Heart right ventricle (tissue), 16 donors: ENCODE measurements at regions not wholly inside any gene's neighbourhood (a gene's known extent, or its start where the extent isn't known, plus 50 kb on each side); places are given as distances from the start of the nearest gene placed in this dataset.
A peak's percentile ranks its signal among the peaks of the same experiment; 100 is the strongest.

ENCODE experiments used
- ATAC-seq, 8 donors: fragments of 200-7000 bp; cut with Tn5 transposase; one replicate each; pipeline ENCODE4 v1.9.1; 2020; ENCODE audit warnings: mild to moderate bottlenecking in 8 of 8, moderate library complexity in 8 of 8, moderate number of reproducible peaks in 1 of 8
- DNase-seq, 2 donors: peaks; one replicate each; pipeline ENCODE4 v3.0.0-alpha.2; 2020
- H3K27ac ChIP-seq, 10 donors: fragments of 200-600 bp; sonication (generic) in 2 of 10; one replicate each; pipeline versions ENCODE4 v1.5.0 to v1.8.0; 2020 to 2022; ENCODE audit warnings: mild to moderate bottlenecking in 3 of 10
- H3K27me3 ChIP-seq, 7 donors: fragments of 200-600 bp; one replicate each; pipeline ENCODE4 v1.8.0; 2021 to 2022; ENCODE audit warnings: mild to moderate bottlenecking in 2 of 7
- H3K36me3 ChIP-seq, 9 donors: fragments of 200-600 bp; sonication (generic) in 1 of 9; one replicate each; pipeline versions ENCODE4 v1.5.0 to v1.8.0; 2020 to 2022; ENCODE audit warnings: mild to moderate bottlenecking in 2 of 9
- H3K4me1 ChIP-seq, 9 donors: fragments of 200-600 bp; sonication (generic) in 1 of 9; one replicate each; pipeline versions ENCODE4 v1.5.0 to v1.8.0; 2020 to 2022; ENCODE audit warnings: mild to moderate bottlenecking in 4 of 9
- H3K4me3 ChIP-seq, 10 donors: fragments of 200-600 bp; sonication (generic) in 2 of 10; one replicate each; pipeline versions ENCODE4 v1.5.0 to v1.8.0; 2020 to 2022; ENCODE audit warnings: mild to moderate bottlenecking in 7 of 10, moderate library complexity in 2 of 10
- H3K9me3 ChIP-seq, 11 donors: fragments of 200-600 bp in 10 of 11; sonication (generic) in 2 of 11; one replicate each; pipeline versions ENCODE4 v1.5.0 to v1.8.0; 2013 to 2022; ENCODE audit warnings: mild to moderate bottlenecking in 2 of 11, control low read depth in 1 of 11, moderate library complexity in 1 of 11
- CTCF ChIP-seq, 9 donors: fragments of 200-600 bp; sonication (generic) in 2 of 9; IDR thresholded peaks; one replicate each; pipeline versions ENCODE4 v1.5.0 to v1.8.0; 2021 to 2022; ENCODE audit warnings: antibody characterized with exemption in 9 of 9, mild to moderate bottlenecking in 5 of 9, moderate library complexity in 1 of 9
- WGBS, 2 donors: extraction: QIAGEN DNeasy Blood & Tissue Kit; methylation state at CpG; one replicate each; pipeline ENCODE4 v1.1.7; 2013; ENCODE audit warnings: inconsistent platforms in 1 of 2; 5-methylcytosine and 5-hydroxymethylcytosine counted together
- intact Hi-C, 10 donors: fragments of 100-400 bp; cut with DNase I; formaldehyde crosslinking; loops; one replicate each; pipeline versions ENCODE4 v1.11.1 to v1.14.2; 2022
- donor health status: Arrhythmogenic right ventricular cardiomyopathy.
- donor health status: ischemic (EF 13 %, LVEDD 7.1; RV severe dilation, severe dysfunction).
- donor health status: healthy with polysubstance abuse.
- donor health status: DM: no; HTN: yes; CAD: no.
- donor health status: DM: no; HTN: no; CAD: no.
- donor health status: ischemic (EF 25% LVEDD 6.9; RV normal size, moderate dysfunction).
- donor health status: ischemic (EF 25% LVEDD 5.7; RV mildly dilated, moderate dysfunction).
- donor health status: healthy.
- donor health status: DM: yes; HTN: yes; CAD: no.
- donor health status: Ischemic cardiomyopathy.
- donor health status: ischemic (EF 35%, LVEDD 5.7; RV mildly dilated, moderate dysfunction).
- donor health status: nonischemic (EF 11% LVEDD 7.7; RV severe dilation, severe dysfunction).
- donor health status: DM: yes; HTN: yes; CAD: no.
- donor health status: PGD.
- donor health status: ischemic (EF 29% LVEDD 5.4; RV normal size, mild dysfunction).
- donor health status: nonischemic (EF 23%, LVEDD 6.1; RV moderate dilation, normal function).

- 3 to 4% methylated on average over 24 of the region's 24 CpGs for WGBS, 2 donors
- no peaks in the 10 kb centered on the region for H3K9me3 ChIP-seq
- H3K27me3 ChIP-seq, result no peaks in the 10 kb centered on the region
- DNase-seq, result peak in 1 of 2 donors; percentile 90
- TF ChIP-seq CTCF (IDR thresholded peaks at IDR 0.05), result no peak
- peaks cover 4 to 78% (median 54%) of the 10 kb centered on the region in 9 donors for H3K4me1 ChIP-seq
- peak overlapping the region; percentile 98 to 100 (median 100) for H3K27ac ChIP-seq
- ATAC-seq, result peak; percentile 5 to 74 (median 62)
- H3K4me3 ChIP-seq, result peak overlapping the region; percentile 80 to 92 (median 87)
- intact Hi-C loops, result loop anchor here in 7 of 10 donors (2.0 to 10.0 kb wide), 7 partner anchors 15 to 62 kb away; no protein-coding TSS in a partner anchor
- H3K36me3 ChIP-seq, result peaks cover 0 to 12% (median 0%) of the 10 kb centered on the region in 9 donors
Measured at GRCh38 chr22:46069521-46070214, 80.7 kb upstream of the PPARA start.

- 0 to 1% methylated on average over 56 to 57 of the region's 57 CpGs for WGBS, 2 donors
- H3K27ac ChIP-seq, result peak overlapping the region; percentile 98 to 100 (median 100)
- no peak for TF ChIP-seq CTCF (IDR thresholded peaks at IDR 0.05)
- H3K27me3 ChIP-seq, result no peaks in the 10 kb centered on the region
- DNase-seq (peak; percentile 62 to 90), ATAC-seq (peak; percentile 21 to 63 (median 34))
- intact Hi-C loops, result loop anchor here in 7 of 10 donors (5.0 to 10.0 kb wide), 5 partner anchors 33 to 63 kb away; no protein-coding TSS in a partner anchor
- peaks cover 3 to 78% (median 58%) of the 10 kb centered on the region in 9 donors for H3K4me1 ChIP-seq
- H3K36me3 ChIP-seq, result peaks cover 0 to 15% (median 0%) of the 10 kb centered on the region in 9 donors
- no peaks in the 10 kb centered on the region for H3K9me3 ChIP-seq
- H3K4me3 ChIP-seq, result peak overlapping the region; percentile 80 to 92 (median 87)
Measured at GRCh38 chr22:46070215-46070802, 80.0 kb upstream of the PPARA start.

- Histone ChIP-seq H3K9me3 (no peaks in the 10 kb centered on the region), H3K36me3 (peaks cover 0 to 21% (median 0%) of the 10 kb centered on the region in 9 donors), H3K27me3 (no peaks in the 10 kb centered on the region), H3K4me3 (peak overlapping the region; percentile 85 to 98 (median 91)), H3K4me1 (peaks cover 7 to 78% (median 57%) of the 10 kb centered on the region in 9 donors), H3K27ac (peak overlapping the region; percentile 98 to 100 (median 100))
- ATAC-seq, result peak; percentile 5 to 64 (median 32)
- 1% methylated on average over 70 to 110 of the region's 112 CpGs for WGBS, 2 donors
- intact Hi-C loops, result loop anchor here in 7 of 10 donors (5.0 to 10.0 kb wide), 5 partner anchors 34 to 64 kb away; no protein-coding TSS in a partner anchor
- DNase-seq, result peak in 1 of 2 donors; percentile 78
- TF ChIP-seq CTCF (IDR thresholded peaks at IDR 0.05), result no peak
Measured at GRCh38 chr22:46070803-46071450, 79.4 kb upstream of the PPARA start.
